HepG2 (cell line): ENCODE measurements at regions not wholly inside any gene's neighbourhood (a gene's known extent, or its start where the extent isn't known, plus 50 kb on each side); places are given as distances from the start of the nearest gene placed in this dataset.

Experiments
- ATAC-seq: fragments of 200-7000 bp; cut with Tn5 transposase; 3 replicates; pipeline ENCODE4 v1.9.1; 2020; ENCODE audit warnings: mild to moderate bottlenecking, moderate library complexity
- BruUV-seq: library from RNA; stranded (reverse); fragments of 400-500 nt; replicated peaks from 2 replicates; lab custom pipeline; 2021; lab: Mats Ljungman, UMichigan
- CTCF ChIA-PET: fragments of 300-600 bp; formaldehyde crosslinking; extraction: SDS; loops from one replicate; lab custom pipeline; 2021; ENCODE audit warnings: low total read pairs, inconsistent platforms, low intra/inter-chr PET ratio; lab: Yijun Ruan, JAX
- POLR2A ChIA-PET: fragments of 350-600 bp; sonication (Branson Sonifier 250); formaldehyde crosslinking; loops from one replicate; lab custom pipeline; 2020; ENCODE audit warnings: antibody characterized with exemption, inconsistent platforms; lab: Yijun Ruan, JAX
- DNase-seq: peaks from one replicate; pipeline ENCODE4 v3.0.0-alpha.2; 2015; ENCODE audit warnings: low spot score
- FAIRE-seq: peaks from 3 replicates; lab custom pipeline; 2011; peaks lifted over from hg19 to GRCh38; lab: Jason Lieb, UNC
- H2AFZ ChIP-seq: one replicate; pipeline ENCODE4 v1.6.1; 2011; ENCODE audit warnings: low read length, inconsistent platforms
- H3K27ac ChIP-seq: fragments of 300-600 bp; 3 replicates; pipeline ENCODE4 v1.8.0; 2011; ENCODE audit warnings: mixed run types, mild to moderate bottlenecking, mixed read lengths, low read length, inconsistent platforms; ENCODE audit not compliant: insufficient read depth; ENCODE audit errors: extremely low read length
- H3K27me3 ChIP-seq, 2 experiments: fragments of 200-600 bp in 1 of 2; 2 replicates in 1 of 2; 3 replicates in 1 of 2; pipeline versions ENCODE4 v1.6.0 to v1.8.0; 2011; ENCODE audit warnings: low read length in 2 of 2, mild to moderate bottlenecking in 2 of 2, moderate library complexity in 2 of 2, inconsistent platforms in 1 of 2; ENCODE audit not compliant: insufficient read depth in 2 of 2, control insufficient read depth in 1 of 2
- H3K36me3 ChIP-seq, 2 experiments: fragments of 200-600 bp in 1 of 2; replicated peaks in 1 of 2; 2 replicates in 1 of 2; 3 replicates in 1 of 2; pipeline versions ENCODE4 v1.5.1 to v1.8.0; 2011; ENCODE audit warnings: low read length in 2 of 2, inconsistent platforms in 1 of 2; ENCODE audit not compliant: insufficient read depth in 2 of 2, control insufficient read depth in 1 of 2
- H3K4me1 ChIP-seq: 2 replicates; pipeline ENCODE4 v1.5.1; 2012; ENCODE audit warnings: low read length, inconsistent platforms; ENCODE audit not compliant: insufficient read depth
- H3K4me2 ChIP-seq: 2 replicates; pipeline ENCODE4 v1.6.0; 2011; ENCODE audit warnings: low read depth, low read length, inconsistent platforms
- H3K4me3 ChIP-seq, 3 experiments: fragments of 200-600 bp in 1 of 3; sonication (generic), shearing (Covaris generic) in 1 of 3; replicated peaks in 1 of 3; 2 replicates each; pipeline ENCODE4 v1.5.1; 2011 to 2016; ENCODE audit warnings: low read length in 3 of 3, inconsistent platforms in 2 of 3, low read depth in 2 of 3, mild to moderate bottlenecking in 2 of 3, control low read depth in 1 of 3, mixed read lengths in 1 of 3; ENCODE audit not compliant: insufficient read depth in 1 of 3
- H3K79me2 ChIP-seq: one replicate; pipeline ENCODE4 v1.6.1; 2011; ENCODE audit warnings: low read length, inconsistent platforms; ENCODE audit not compliant: insufficient read depth
- H3K9ac ChIP-seq: 2 replicates; pipeline ENCODE4 v1.6.0; 2011; ENCODE audit warnings: mild to moderate bottlenecking, low read depth, low read length, inconsistent platforms; ENCODE audit not compliant: insufficient read depth
- H3K9me3 ChIP-seq: 2 replicates; pipeline ENCODE4 v1.5.1; 2012; ENCODE audit warnings: mild to moderate bottlenecking, low read length
- H4K20me1 ChIP-seq: 2 replicates; pipeline ENCODE4 v1.6.0; 2011; ENCODE audit warnings: inconsistent platforms, mild to moderate bottlenecking, low read length, moderate library complexity; ENCODE audit not compliant: insufficient read depth
- HNF1A ChIP-seq, 2 experiments: sonication (generic) in 1 of 2; formaldehyde crosslinking in 1 of 2; IDR thresholded peaks; 2 replicates each; pipeline versions ENCODE4 v1.4.0 to v1.6.1; 2016 to 2020; ENCODE audit warnings: borderline replicate concordance in 1 of 2, low read depth in 1 of 2, mild to moderate bottlenecking in 1 of 2, missing genetic modification reagents in 1 of 2
- MXD1 ChIP-seq: sonication (generic); formaldehyde crosslinking; IDR thresholded peaks from 2 replicates; pipeline ENCODE4 v1.4.0; 2020; ENCODE audit warnings: mild to moderate bottlenecking, missing genetic modification reagents
- MYPOP ChIP-seq: sonication (generic); formaldehyde crosslinking; IDR thresholded peaks from 2 replicates; pipeline ENCODE4 v1.8.1; 2023; ENCODE audit warnings: mild to moderate bottlenecking, moderate library complexity, missing genetic modification reagents
- PBX2 ChIP-seq: IDR thresholded peaks from 2 replicates; pipeline ENCODE4 v1.6.1; 2016; ENCODE audit warnings: control low read depth
- PCBP2 ChIP-seq: fragments of 200-400 bp; formaldehyde crosslinking; optimal IDR thresholded peaks from 2 replicates; pipeline ENCODE3; 2018; ENCODE audit warnings: low read length, low read depth; ENCODE audit not compliant: poor library complexity, severe bottlenecking
- SP140L ChIP-seq: sonication (generic); formaldehyde crosslinking; IDR thresholded peaks from 2 replicates; pipeline ENCODE4 v1.4.0; 2020; ENCODE audit warnings: missing genetic modification reagents, borderline replicate concordance
- TRIM24 ChIP-seq: sonication (generic); formaldehyde crosslinking; IDR thresholded peaks from 2 replicates; pipeline ENCODE4 v1.8.0; 2022; ENCODE audit warnings: mild to moderate bottlenecking, missing genetic modification reagents
- ZBTB14 ChIP-seq: sonication (generic); formaldehyde crosslinking; IDR thresholded peaks from 2 replicates; pipeline ENCODE4 v1.4.0; 2020; ENCODE audit warnings: missing genetic modification reagents
- ZC3H13 ChIP-seq: sonication (generic); formaldehyde crosslinking; IDR thresholded peaks from 2 replicates; pipeline ENCODE4 v1.8.1; 2023; ENCODE audit warnings: mild to moderate bottlenecking, missing genetic modification reagents, moderate library complexity
- ZFP37 ChIP-seq: sonication (generic); formaldehyde crosslinking; IDR thresholded peaks from 2 replicates; pipeline ENCODE4 v1.4.0; 2020; ENCODE audit warnings: missing genetic modification reagents, borderline replicate concordance
- ZNF547 ChIP-seq: sonication (generic); formaldehyde crosslinking; IDR thresholded peaks from 2 replicates; pipeline ENCODE4 v1.5.1; 2020; ENCODE audit warnings: mild to moderate bottlenecking, missing genetic modification reagents
- ZNF704 ChIP-seq: sonication (generic); formaldehyde crosslinking; IDR thresholded peaks from 2 replicates; pipeline ENCODE4 v1.8.1; 2023; ENCODE audit warnings: mild to moderate bottlenecking, inconsistent platforms, moderate library complexity, missing genetic modification reagents, borderline replicate concordance
- WGBS: methylation state at CpG from one replicate; pipeline ENCODE4 v1.1.6; 2017; ENCODE audit warnings: low lambda C conversion rate; 5-methylcytosine and 5-hydroxymethylcytosine counted together
- in situ Hi-C: cut with HindIII; loops from 2 replicates; pipeline ENCODE4 v1.10.0; 2017; ENCODE audit warnings: low pct_unique_long_range_greater_than_20kb; ENCODE audit not compliant: extremely low pct_ligation_motif_present
- intact Hi-C: fragments of 100-400 bp; cut with micrococcal nuclease; formaldehyde crosslinking; loops from one replicate; pipeline ENCODE4 v1.10.0; 2022; ENCODE audit not compliant: unreplicated experiment

GRCh38 chr1:4468804-4469514 lies 185.4 kb upstream of the AJAP1 start:
- Histone ChIP-seq H3K4me3 (no peak overlapping the region), H3K27ac (no peak overlapping the region), H3K4me1 (no peaks in the 10 kb centered on the region), H2AFZ (no peak overlapping the region), H3K9me3 (no peaks in the 10 kb centered on the region), H4K20me1 (no peaks in the 10 kb centered on the region), H3K79me2 (no peaks in the 10 kb centered on the region), H3K27me3 (peaks cover 2 to 20% of the 10 kb centered on the region in 2 experiments; a peak in 3 of 5 replicates), H3K4me2 (no peak overlapping the region), H3K36me3 (no peaks in the 10 kb centered on the region), H3K9ac (no peak overlapping the region)
- DNase-seq (no peak), FAIRE-seq (no peak), ATAC-seq (no peak)
- BruUV-seq = no TSS peak
- WGBS = 27% methylated on average over 8 of the region's 9 CpGs
- intact Hi-C loops (no loop called here), in situ Hi-C loops (no loop called here)
- ChIA-PET POLR2A (no interaction called here), CTCF (no interaction called here)
- TF ChIP-seq TRIM24 (CRISPR knock-in tag) = no peak
- TF ChIP-seq SP140L (CRISPR knock-in tag) = no peak
- no peak for TF ChIP-seq PBX2
- no peak for TF ChIP-seq ZNF547 (CRISPR knock-in tag)
- no peak for TF ChIP-seq MYPOP (CRISPR knock-in tag)
- TF ChIP-seq PCBP2 = no peak
- no peak for TF ChIP-seq ZFP37 (CRISPR knock-in tag)
- no peak for TF ChIP-seq ZNF704 (CRISPR knock-in tag)
- TF ChIP-seq HNF1A (IDR thresholded peaks at IDR 0.05; ENCODE audit: low read depth) = no peak
- TF ChIP-seq HNF1A (CRISPR knock-in tag; IDR thresholded peaks at IDR 0.05; ENCODE audit: borderline replicate concordance) = no peak
- TF ChIP-seq ZC3H13 (CRISPR knock-in tag) = no peak
- TF ChIP-seq ZBTB14 (CRISPR knock-in tag) = no peak
- no peak for TF ChIP-seq MXD1 (CRISPR knock-in tag)
